Mucosa of descending colon (tissue), 3 donors: ENCODE measurements at regions not wholly inside any gene's neighbourhood (a gene's known extent, or its start where the extent isn't known, plus 50 kb on each side); places are given as distances from the start of the nearest gene placed in this dataset.

Experiments used
- ATAC-seq: fragments of 200-7000 bp; cut with Tn5 transposase; one replicate; pipeline ENCODE4 v1.9.1; 2020; ENCODE audit warnings: mild to moderate bottlenecking, moderate library complexity
- DNase-seq, 3 donors: peaks; one replicate each; pipeline ENCODE4 v3.0.0-alpha.2; 2020
- H3K36me3 ChIP-seq: fragments of 200-600 bp; one replicate; pipeline ENCODE4 v1.8.0; 2021; ENCODE audit warnings: low read depth, mild to moderate bottlenecking
- H3K4me1 ChIP-seq: fragments of 200-600 bp; one replicate; pipeline ENCODE4 v1.8.0; 2021; ENCODE audit warnings: low read depth, mild to moderate bottlenecking
- H3K4me3 ChIP-seq: fragments of 200-600 bp; one replicate; pipeline ENCODE4 v1.8.0; 2021; ENCODE audit warnings: mild to moderate bottlenecking
- H3K9me3 ChIP-seq: fragments of 200-600 bp; one replicate; pipeline ENCODE4 v1.8.0; 2021; ENCODE audit warnings: mild to moderate bottlenecking
- CTCF ChIP-seq: fragments of 200-600 bp; IDR thresholded peaks from one replicate; pipeline ENCODE4 v1.8.0; 2022; ENCODE audit warnings: antibody characterized with exemption, mild to moderate bottlenecking
- intact Hi-C, 2 donors: fragments of 100-400 bp; cut with DNase I in 1 of 2; cut with micrococcal nuclease in 1 of 2; formaldehyde crosslinking; loops; one replicate each; pipeline versions ENCODE4 v1.11.0 to v1.11.1; 2022; cut with DNase I, micrococcal nuclease
- donor health status: DM: no; HTN: no; CAD: no; lungs with moderate emphysema.
- donor health status: DM: no; HTN: no; CAD: no.
- donor health status: DM: no; HTN: yes; CAD: no.

- Histone ChIP-seq H3K9me3 (peaks cover 7% of the 10 kb centered on the region), H3K4me1 (no peaks in the 10 kb centered on the region), H3K36me3 (no peaks in the 10 kb centered on the region), H3K4me3 (no peak overlapping the region)
- DNase-seq (no peak), ATAC-seq (no peak)
- no peak for TF ChIP-seq CTCF
- intact Hi-C loops = no loop called here
Measured at GRCh38 chr5:4547547-4547946, 592.6 kb upstream of the ADAMTS16 start.

- no peaks in the 10 kb centered on the region for H3K4me1 ChIP-seq
- peaks cover 11% of the 10 kb centered on the region for H3K9me3 ChIP-seq
- intact Hi-C loops = no loop called here
- no peak for TF ChIP-seq CTCF
- H3K4me3 ChIP-seq = no peak overlapping the region
- DNase-seq = no peak
- H3K36me3 ChIP-seq = no peaks in the 10 kb centered on the region
- ATAC-seq = no peak
Measured at GRCh38 chr5:4548341-4548740, 591.8 kb upstream of the ADAMTS16 start.

GRCh38 chr5:4549351-4549750, 590.8 kb upstream of the ADAMTS16 start:
- Histone ChIP-seq H3K4me3 (no peak overlapping the region), H3K9me3 (peaks cover 17% of the 10 kb centered on the region), H3K4me1 (no peaks in the 10 kb centered on the region), H3K36me3 (no peaks in the 10 kb centered on the region)
- ATAC-seq (no peak), DNase-seq (no peak)
- no peak for TF ChIP-seq CTCF
- intact Hi-C loops = no loop called here

- no peaks in the 10 kb centered on the region for H3K4me1 ChIP-seq
- ATAC-seq (no peak), DNase-seq (no peak)
- intact Hi-C loops = no loop called here
- TF ChIP-seq CTCF = no peak
- no peak overlapping the region for H3K4me3 ChIP-seq
- no peaks in the 10 kb centered on the region for H3K36me3 ChIP-seq
- peaks cover 28% of the 10 kb centered on the region for H3K9me3 ChIP-seq
Measured at GRCh38 chr5:4551034-4551433, 589.1 kb upstream of the ADAMTS16 start.

- Histone ChIP-seq H3K4me3 (no peak overlapping the region), H3K36me3 (no peaks in the 10 kb centered on the region), H3K9me3 (peaks cover 40% of the 10 kb centered on the region), H3K4me1 (no peaks in the 10 kb centered on the region)
- intact Hi-C loops = no loop called here
- TF ChIP-seq CTCF = no peak
- ATAC-seq (no peak), DNase-seq (no peak)
Measured at GRCh38 chr5:4553130-4553529, 587.0 kb upstream of the ADAMTS16 start.

- Histone ChIP-seq H3K4me3 (no peak overlapping the region), H3K36me3 (no peaks in the 10 kb centered on the region), H3K9me3 (peaks cover 40% of the 10 kb centered on the region), H3K4me1 (no peaks in the 10 kb centered on the region)
- intact Hi-C loops = no loop called here
- no peak for DNase-seq
- TF ChIP-seq CTCF = no peak
- ATAC-seq = no peak
Measured at GRCh38 chr5:4553978-4554377, 586.2 kb upstream of the ADAMTS16 start.
